Lung microvascular endothelial cell (primary cell): ENCODE measurements at regions not wholly inside any gene's neighbourhood (a gene's known extent, or its start where the extent isn't known, plus 50 kb on each side); places are given as distances from the start of the nearest gene placed in this dataset.

Experiments
- DNase-seq, 2 donors: peaks; one replicate each; pipeline versions ENCODE4 v3.0.0 to v3.0.0-alpha.2; 2010; ENCODE audit warnings: low read depth in 2 of 2

DNA sequence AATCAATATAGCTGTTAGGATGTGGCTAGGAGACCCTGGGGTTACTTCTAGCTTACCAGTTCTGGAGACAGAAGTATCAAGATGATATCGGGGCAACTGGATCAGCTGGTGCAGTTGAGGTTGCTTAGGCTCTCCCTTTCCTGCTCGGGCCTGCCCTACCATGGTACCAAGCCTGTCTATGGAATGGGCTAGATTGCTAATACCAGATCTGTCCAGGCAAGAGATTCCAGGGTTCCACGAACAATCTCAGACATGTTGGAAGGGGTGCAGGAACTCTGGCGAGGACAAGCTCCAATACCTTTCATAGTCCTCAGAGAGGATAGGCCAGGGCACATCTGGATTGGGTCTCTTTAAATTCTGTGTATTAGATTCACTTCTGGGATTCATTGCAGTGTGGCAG lies 53.8 kb downstream of the ADM start:
- no peak for DNase-seq

GRCh38 chr11:10359171-10359570 lies 54.3 kb downstream of the ADM start:
- no peak for DNase-seq

GRCh38 chr11:10360835-10361234 lies 56.0 kb downstream of the ADM start:
- no peak for DNase-seq

GRCh38 chr11:10365045-10365444 lies 60.2 kb downstream of the ADM start:
- no peak for DNase-seq

DNA sequence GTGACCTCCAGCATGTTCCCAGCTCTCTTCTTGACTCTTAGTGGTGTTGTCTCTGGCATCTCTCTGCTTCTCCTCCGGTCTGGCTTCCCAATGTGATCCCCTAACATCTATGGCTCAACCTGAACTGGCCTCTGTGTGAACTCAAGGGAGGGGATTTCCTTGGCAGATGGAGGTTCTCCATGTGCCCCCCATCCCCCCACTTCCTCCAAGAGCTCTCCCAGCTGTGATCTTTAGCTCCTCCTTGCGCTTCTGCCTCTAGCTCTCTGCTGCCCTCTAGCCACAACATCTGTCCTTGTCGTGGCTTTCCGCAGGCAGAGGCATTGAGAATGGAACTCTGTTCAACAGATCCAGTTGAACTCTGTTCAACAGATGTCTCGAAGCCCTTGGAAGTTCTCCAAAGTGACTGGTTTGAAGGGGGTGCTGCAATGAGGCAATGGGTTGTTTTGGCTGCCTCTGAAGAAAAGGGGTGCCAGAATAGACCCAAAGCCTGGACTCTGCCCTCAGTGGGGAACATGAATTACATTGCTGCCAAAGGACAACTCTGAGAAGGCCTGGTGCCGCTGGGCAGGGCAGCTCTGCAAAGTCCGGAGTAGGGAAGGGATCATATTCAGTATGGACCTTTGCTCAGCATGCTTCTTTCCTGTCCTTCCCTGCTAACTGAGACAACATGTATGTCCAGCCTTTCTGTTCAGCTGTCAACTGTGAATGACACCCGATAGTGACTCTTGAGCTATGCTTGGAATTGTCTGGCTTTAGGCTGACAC lies 61.9 kb downstream of the ADM start:
- DNase-seq = peak; percentile 82 to 98

DNA sequence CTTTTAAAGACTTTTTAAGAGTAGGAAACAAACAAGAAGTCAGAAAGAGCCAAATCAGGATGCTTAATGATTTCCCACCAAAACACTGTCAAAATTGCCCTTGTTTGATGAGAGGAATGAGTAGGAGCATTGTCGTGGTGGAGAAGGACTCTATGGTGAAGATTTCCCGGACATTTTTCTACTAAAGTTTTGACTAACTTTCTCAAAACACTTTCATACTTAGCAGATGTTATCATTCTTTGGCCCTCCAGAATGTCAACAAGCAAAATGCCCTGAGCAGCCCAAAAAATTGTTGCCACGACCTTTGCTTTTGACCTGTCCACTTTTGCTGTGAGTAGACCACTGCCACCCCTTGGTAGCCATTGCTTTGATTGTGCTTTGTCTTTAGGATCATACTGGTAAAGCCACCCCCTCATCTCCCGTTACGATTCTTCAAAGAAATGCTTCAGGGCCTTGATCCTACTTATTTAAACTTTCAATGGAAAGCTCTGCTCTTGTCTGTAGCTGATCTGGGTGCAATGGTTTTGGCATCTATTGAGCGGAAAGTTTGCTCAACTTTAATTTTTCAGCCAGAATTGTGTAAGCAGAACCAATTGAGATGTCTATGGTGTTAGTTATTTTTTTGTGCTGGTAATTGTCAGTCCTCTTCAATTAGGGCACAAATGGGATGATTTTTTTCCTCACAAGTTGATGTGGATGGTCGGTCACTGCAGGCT lies 67.2 kb downstream of the ADM start:
- DNase-seq = no peak

GRCh38 chr11:10373340-10373739 lies 68.5 kb downstream of the ADM start:
- no peak for DNase-seq

- no peak for DNase-seq
These were observed 69.1 kb downstream of the ADM start for GRCh38 chr11:10373929-10374328.

- no peak for DNase-seq
These were observed 69.5 kb downstream of the ADM start for GRCh38 chr11:10374386-10374785.

GRCh38 chr11:10375280-10375971 lies 70.6 kb downstream of the ADM start:
- no peak for DNase-seq

GRCh38 chr11:10376061-10376460 lies 71.2 kb downstream of the ADM start:
- no peak for DNase-seq

DNA sequence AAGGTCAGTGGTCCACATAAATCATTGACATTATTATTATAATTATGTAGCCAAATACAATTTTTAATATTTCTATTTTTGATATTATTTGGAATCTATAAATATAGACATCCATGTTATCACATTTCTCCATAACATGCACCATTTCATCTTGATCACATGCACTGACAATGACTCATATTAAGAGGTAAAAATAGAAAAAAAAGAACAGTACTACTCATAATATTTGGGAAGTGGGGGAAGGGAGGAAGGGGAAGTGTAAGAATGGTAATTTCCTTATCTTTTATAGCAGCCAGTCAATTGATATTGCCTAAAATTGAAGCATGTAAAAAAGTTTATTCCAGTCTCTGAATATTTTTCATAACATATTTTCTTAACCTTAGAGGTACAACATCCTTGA lies 72.3 kb downstream of the ADM start:
- no peak for DNase-seq

- DNase-seq = no peak
These were observed 73.5 kb downstream of the ADM start for GRCh38 chr11:10378362-10378761.

DNA sequence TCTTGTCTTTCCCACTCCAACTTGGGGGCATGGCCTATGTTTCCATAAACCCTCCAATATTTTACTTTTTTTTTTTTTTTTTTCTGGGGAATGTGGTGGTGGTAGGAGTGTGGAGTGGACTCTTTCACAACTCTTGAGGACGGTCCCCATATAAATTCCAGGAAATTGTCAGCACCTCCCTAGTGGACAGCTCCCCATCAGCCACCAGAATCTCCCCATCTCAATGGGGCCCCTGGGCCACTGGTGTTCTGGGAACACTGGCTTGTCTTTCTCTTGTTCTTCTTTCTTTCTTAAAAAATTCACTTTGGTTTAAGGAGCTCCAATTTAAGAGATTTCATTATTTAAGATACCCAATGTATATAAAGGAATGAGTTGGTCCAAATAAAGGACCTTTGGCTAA lies 74.1 kb downstream of the ADM start:
- peak; percentile 36 to 49 for DNase-seq

DNA sequence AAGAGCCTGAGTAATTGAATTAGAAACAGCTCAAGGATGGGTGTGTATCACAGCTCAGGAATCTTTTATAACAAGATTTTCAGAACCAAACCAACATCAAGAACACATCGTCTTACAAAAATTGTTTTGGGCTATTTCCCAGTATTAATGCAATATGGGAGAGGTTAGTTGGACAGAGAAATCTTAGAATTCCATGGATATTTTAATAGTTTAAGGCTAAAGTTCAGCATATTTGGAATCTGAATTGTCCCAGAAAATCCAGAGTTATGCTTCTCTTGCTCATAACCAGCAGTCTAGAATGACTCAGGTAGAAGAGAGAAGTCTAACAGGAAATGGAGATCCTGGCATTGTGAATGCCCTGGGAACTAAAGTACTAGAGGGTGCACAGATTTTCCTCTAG lies 74.6 kb downstream of the ADM start:
- no peak for DNase-seq

- no peak for DNase-seq
These were observed 75.0 kb upstream of the AMPD3 start for GRCh38 chr11:10379871-10380568.

DNA sequence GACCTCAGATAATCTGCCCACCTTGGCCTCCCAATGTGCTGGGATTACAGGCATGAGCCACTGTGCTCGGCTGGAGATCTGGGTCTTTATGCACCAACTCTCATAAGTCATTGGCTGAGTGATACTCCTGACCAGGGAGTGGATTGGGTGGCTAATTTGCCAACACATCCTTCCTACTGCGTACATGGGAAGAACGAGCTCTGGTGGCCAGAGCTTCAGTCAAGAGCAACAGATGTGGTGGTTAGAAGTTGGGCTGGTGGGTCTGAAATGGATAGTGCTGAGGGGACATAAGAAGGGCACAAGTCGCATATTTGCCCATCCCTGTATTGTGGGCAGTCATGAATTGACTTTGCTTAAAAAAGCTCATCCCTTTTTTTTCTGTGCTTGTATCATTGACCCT lies 74.1 kb upstream of the AMPD3 start:
- no peak for DNase-seq

DNA sequence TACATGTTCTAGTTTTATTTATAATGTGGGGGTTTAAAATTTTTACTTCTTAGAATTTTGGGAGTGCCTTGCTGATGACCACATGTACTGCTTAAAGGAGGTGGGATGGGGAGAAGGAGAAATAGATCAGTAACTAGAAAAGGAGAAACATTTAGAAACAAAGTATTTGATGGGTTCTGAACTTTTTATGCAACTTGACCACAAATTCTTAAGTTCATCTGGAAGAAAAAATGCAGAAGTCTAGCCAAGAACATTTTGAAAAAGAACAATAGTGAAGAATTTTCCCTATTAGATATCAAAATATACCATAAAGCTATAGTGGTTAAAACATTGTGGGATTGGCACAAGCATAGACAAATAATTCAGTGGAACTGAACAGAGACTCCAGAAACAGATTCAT lies 73.3 kb upstream of the AMPD3 start:
- no peak for DNase-seq

GRCh38 chr11:10382518-10382917 lies 72.5 kb upstream of the AMPD3 start:
- DNase-seq = no peak

GRCh38 chr11:10385696-10386095 lies 69.4 kb upstream of the AMPD3 start:
- peak in 1 of 2 donors; percentile 59 for DNase-seq

DNA sequence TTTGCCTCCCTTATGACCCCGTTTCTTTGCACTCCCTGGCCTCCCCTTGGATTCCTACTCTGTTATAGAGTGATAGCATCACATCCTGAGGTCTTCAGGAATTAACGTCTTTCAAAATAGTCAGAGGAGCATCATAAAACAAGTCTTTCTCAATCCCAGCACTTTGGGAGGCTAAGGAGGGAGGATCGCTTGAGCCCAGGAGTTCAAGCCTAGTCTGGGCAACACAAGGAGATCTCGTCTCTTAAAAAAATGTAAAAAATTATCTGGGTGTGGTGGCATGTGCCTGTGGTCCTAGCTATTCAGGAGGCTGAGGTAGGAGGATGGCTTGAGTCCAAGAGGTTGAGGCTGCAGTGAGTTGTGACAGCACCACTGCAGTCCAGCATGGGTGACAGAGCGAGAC lies 68.7 kb upstream of the AMPD3 start:
- DNase-seq = no peak

GRCh38 chr11:10386861-10387205 lies 68.2 kb upstream of the AMPD3 start:
- DNase-seq = no peak
